Suppressor macrophage treated with lipopolysaccharide for 1 hour (primary cell): ENCODE measurements at regions not wholly inside any gene's neighbourhood (a gene's known extent, or its start where the extent isn't known, plus 50 kb on each side); places are given as distances from the start of the nearest gene placed in this dataset.

ENCODE experiments used
- DNase-seq, 3 donors: peaks; one replicate each; pipeline ENCODE4 v3.0.0-alpha.2; 2020 to 2022

- no peak for DNase-seq
Observed at GRCh38 chr1:13926556-13926955, 226.6 kb downstream of the PRDM2 start.

- DNase-seq: no peak
Observed at GRCh38 chr1:13927736-13928135, 227.7 kb downstream of the PRDM2 start.

- DNase-seq: no peak
Observed at GRCh38 chr1:13929313-13929712, 229.3 kb downstream of the PRDM2 start.

- DNase-seq: no peak
Observed at GRCh38 chr1:13930151-13930550, 230.2 kb downstream of the PRDM2 start.

GRCh38 chr1:13931226-13931625, 231.2 kb downstream of the PRDM2 start:
- no peak for DNase-seq

GRCh38 chr1:13935336-13935735, 235.3 kb downstream of the PRDM2 start:
- no peak for DNase-seq

- DNase-seq: no peak
Observed at GRCh38 chr1:13941315-13941714, 241.3 kb downstream of the PRDM2 start.

- no peak for DNase-seq
Observed at GRCh38 chr1:13943055-13943454, 243.1 kb downstream of the PRDM2 start.

GRCh38 chr1:13945856-13946255, 245.9 kb downstream of the PRDM2 start:
- DNase-seq: no peak

- DNase-seq: no peak
Observed at GRCh38 chr1:13947658-13948057, 247.7 kb downstream of the PRDM2 start.

- no peak for DNase-seq
Observed at GRCh38 chr1:13948396-13948795, 248.4 kb downstream of the PRDM2 start.

- no peak for DNase-seq
Observed at GRCh38 chr1:13948888-13949391, 249.0 kb downstream of the PRDM2 start.

- no peak for DNase-seq
Observed at GRCh38 chr1:13949546-13949945, 249.6 kb downstream of the PRDM2 start.

- DNase-seq: peak in 2 of 3 donors; percentile 7 to 8
Observed at GRCh38 chr1:13950637-13951036, 250.6 kb downstream of the PRDM2 start.

GRCh38 chr1:13951793-13952751, 252.1 kb downstream of the PRDM2 start:
- DNase-seq: no peak

GRCh38 chr1:13952985-13953384, 253.0 kb downstream of the PRDM2 start:
- no peak for DNase-seq

GRCh38 chr1:13956393-13956792, 256.4 kb downstream of the PRDM2 start:
- DNase-seq: no peak

- DNase-seq: peak; percentile 67 to 78 (median 75)
Observed at GRCh38 chr1:13960375-13960987, 260.5 kb downstream of the PRDM2 start.

- DNase-seq: no peak
Observed at GRCh38 chr1:13964768-13965167, 264.8 kb downstream of the PRDM2 start.

GRCh38 chr1:13965770-13966398, 265.9 kb downstream of the PRDM2 start:
- peak in 2 of 3 donors; percentile 7 to 26 for DNase-seq

- DNase-seq: no peak
Observed at GRCh38 chr1:13967707-13968106, 267.7 kb downstream of the PRDM2 start.

GRCh38 chr1:13968361-13968760, 268.4 kb downstream of the PRDM2 start:
- no peak for DNase-seq

GRCh38 chr1:13970631-13971247, 270.8 kb downstream of the PRDM2 start:
- DNase-seq: no peak
